Hematopoietic multipotent progenitor cell treated with erythropoietin and hydrocortisone succinate and interleukin-3 and kit ligand, for 6 days (in vitro differentiated cells): ENCODE measurements at regions not wholly inside any gene's neighbourhood (a gene's known extent, or its start where the extent isn't known, plus 50 kb on each side); places are given as distances from the start of the nearest gene placed in this dataset.
A peak's percentile ranks its signal among the peaks of the same experiment; 100 is the strongest.
"Not testable (repeated sequence)": the region's sequence is repeated elsewhere in the genome, so short reads cannot be mapped to it uniquely, and the experiment has no call there.

ENCODE experiments used
- DNase-seq: peaks from one replicate; pipeline ENCODE4 v3.0.0-alpha.2; 2015

DNA sequence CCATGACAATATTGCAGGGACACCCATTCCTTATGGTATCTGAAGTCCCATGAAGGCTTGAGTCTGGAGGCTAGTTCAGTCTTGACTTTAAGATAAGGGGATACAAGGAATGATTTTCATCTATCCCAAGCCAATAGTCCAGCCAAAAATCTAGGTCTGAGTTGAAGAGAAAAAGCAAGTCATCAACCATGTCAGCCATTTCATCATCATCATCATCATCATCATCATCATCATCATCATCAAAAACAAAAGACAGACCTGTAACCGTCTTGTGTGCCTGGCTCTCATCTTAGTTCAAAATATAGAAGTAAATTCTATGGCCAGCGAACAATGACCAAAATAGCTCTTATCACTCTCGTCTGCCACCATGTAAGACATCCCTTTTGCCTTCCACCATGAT is 59.5 kb upstream of the FAM90A26 start:
- not testable (repeated sequence) for DNase-seq

GRCh38 chr4:9103148-9103524 is 67.1 kb upstream of the FAM90A26 start:
- DNase-seq, result not testable (repeated sequence)

- DNase-seq, result not testable (repeated sequence)
Measured at GRCh38 chr4:9102471-9103147, 67.6 kb upstream of the FAM90A26 start.

DNA sequence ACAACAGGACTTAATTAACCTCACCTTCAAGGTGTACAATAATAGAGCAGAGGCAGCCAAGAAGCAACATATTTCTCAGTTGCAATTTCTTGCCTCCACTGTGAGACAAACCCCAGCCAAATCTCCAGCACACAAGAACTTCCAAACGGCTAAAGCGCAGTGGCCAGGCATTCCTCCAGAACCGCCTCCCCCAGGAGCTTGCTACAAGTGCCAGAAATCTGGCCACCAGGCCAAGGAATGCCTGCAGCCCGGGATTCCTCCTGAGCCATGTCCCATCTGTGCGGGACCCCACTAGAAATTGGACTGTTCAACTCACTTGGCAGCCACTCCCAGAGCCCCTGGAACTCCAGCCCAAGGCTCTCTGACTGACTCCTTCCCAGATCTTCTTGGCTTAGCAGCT is 73.9 kb upstream of the FAM90A26 start:
- not testable (repeated sequence) for DNase-seq

DNA sequence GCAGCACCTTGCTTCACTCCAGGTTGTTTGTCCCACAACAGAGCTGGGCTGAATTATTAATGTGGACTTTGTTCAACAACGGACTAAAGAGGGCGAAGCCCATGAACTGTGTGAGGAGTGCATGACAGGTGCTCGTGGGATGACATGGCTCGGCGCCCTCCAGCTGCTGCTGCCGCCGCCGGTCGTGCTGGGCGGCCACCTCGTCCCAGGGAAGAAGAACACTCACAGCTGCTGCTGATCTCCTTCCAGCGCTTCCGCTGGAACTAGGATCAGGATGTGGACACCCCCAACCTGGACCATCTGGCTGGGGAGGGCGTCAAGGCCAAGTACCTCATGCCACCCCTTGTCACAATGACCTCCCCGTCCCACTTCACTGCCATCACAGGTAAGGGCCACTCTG is 91.4 kb upstream of the FAM90A26 start:
- not testable (repeated sequence) for DNase-seq

GRCh38 chr4:9076974-9077373 is 93.2 kb upstream of the FAM90A26 start:
- DNase-seq, result not testable (repeated sequence)

DNA sequence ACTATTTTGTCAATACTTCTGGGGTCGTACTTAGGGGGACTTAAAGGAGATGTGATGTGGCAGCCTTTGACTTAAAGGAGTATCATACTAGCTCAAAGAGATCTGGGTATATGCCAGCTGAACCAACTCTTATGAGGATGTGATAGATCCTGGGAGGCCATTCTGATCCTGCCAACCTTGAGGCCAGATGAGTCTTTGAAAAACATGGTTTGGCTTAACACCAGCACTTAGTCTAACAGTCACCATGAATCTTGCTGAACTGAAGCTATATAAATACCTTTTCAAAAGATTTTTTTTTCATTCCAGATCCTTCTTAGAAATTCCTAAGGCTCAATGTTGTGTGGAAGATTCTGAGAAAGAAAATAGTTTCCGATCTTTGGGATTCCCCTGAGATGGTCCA is 93.7 kb upstream of the FAM90A26 start:
- not testable (repeated sequence) for DNase-seq

DNA sequence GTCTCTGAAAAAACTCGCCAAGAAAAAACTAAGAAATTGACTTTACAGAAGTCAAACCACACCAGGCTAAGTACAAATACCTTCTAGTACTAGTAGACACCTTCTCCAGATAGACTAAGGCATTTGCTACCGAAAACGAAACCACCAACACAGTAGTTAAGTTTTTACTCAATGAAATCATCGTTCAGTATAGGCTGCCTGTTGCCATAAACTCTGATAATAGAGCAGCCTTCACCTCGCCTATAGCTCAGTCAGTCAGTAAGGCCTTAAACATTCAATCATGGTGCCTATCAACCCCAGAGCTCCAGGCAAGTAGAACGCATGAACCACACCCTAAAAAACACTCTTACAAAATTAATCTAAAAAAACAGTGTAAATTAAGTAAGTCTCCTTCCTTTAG is 96.8 kb upstream of the FAM90A26 start:
- DNase-seq, result not testable (repeated sequence)

DNA sequence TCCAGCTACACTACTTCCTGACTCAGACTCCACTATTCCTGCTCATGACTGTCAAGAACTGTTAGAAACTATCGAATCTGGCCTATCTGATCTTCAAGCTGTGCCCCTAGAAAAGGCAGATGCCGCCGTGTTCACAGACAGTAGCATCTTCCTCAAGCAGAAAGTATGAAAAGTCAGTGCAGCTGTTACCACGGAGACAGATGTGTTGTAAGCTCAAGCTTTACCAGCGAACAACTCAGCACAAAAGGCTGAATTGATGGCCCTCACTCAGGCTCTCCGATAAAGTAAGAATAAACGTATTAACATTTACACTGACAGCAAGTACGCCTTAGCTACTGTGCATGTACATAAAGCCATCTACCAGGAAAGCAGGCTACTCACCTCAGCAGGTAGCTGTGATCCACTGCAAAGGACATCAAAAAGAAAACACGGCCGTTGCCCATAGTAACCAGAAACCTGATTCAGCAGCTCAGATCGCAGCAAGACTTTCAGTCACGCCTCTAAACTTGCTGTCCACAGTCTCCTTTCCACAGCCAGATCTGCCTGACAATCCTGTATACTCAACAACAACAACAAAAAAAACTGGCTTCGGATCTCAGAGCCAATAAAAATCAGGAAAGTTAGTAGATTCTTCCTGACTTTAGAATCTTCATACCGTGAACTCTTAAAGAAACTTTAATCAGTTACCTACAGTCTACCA is 97.5 kb upstream of the FAM90A26 start:
- not testable (repeated sequence) for DNase-seq

- DNase-seq, result not testable (repeated sequence)
Measured at GRCh38 chr4:9067923-9068322, 102.3 kb upstream of the FAM90A26 start.

- not testable (repeated sequence) for DNase-seq
Measured at GRCh38 chr4:9063612-9064011, 106.6 kb upstream of the FAM90A26 start.

- DNase-seq, result not testable (repeated sequence)
Measured at GRCh38 chr4:9024866-9025265, 145.3 kb upstream of the FAM90A26 start.

GRCh38 chr4:9009792-9010191 is 138.2 kb upstream of the HMX1 start:
- DNase-seq, result not testable (repeated sequence)

DNA sequence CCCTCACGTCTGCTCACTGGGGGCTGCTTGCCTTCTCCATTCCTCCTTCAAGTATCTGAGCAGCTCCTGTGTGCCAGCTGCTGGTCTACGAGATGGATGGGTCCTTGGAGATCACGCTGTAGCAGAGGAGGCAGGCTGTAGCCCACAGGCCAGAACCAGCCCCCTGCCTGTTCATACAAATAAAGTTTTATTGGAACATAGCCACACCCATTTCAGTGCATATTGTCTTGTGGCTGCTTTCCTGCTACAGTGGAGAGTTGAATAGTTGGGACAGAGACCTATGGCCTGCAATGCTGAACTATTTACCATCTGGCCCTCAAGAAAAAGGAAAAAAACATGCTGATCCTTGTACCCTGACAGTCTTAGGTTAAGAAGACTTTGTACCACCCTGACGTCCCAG is 136.8 kb upstream of the HMX1 start:
- DNase-seq, result not testable (repeated sequence)

DNA sequence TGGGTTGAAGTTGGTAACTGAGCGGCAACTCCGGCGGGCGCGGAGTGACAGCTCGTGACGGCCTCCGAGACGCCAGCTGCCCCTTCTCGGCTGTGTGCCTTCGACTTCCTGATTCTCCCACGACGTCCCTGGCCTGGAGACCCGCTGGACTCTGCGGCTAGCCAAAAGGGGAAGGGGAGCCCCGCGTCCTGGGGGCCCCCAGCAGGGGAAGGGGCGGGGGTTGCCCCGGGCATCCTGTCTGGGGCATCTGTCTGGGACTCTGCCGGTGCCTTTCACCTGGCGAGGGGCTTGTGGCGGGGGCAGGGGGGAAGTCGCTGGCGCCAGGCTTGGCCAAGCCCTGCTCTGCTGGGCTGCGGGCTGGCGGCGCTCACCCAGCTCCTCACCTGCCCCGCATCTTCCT is 129.5 kb upstream of the HMX1 start:
- not testable (repeated sequence) for DNase-seq

GRCh38 chr4:9000505-9001001 is 128.9 kb upstream of the HMX1 start:
- DNase-seq, result peak; percentile 56

GRCh38 chr4:8992981-8993380 is 121.3 kb upstream of the HMX1 start:
- not testable (repeated sequence) for DNase-seq

GRCh38 chr4:8991449-8991848 is 119.8 kb upstream of the HMX1 start:
- peak; percentile 2 for DNase-seq

DNA sequence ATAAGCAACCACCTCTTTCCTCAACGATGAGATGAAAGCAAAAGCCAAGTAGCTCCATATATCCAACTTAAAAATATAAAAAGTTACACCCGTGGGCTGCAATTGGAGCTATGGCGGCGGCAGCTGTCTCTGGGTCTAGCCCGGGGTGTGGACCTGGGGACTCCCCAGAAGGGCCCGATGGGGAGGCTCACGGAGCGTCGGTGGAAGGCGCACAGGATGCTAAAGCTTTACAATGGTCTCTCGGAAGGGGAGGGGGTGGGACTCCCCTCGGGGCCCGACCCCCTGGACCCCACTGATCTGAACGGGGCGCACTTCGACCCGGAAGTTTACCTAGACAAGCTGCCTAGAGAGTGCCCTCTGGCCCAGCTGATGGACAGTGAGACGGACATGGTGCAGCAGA is 118.7 kb upstream of the HMX1 start:
- not testable (repeated sequence) for DNase-seq

DNA sequence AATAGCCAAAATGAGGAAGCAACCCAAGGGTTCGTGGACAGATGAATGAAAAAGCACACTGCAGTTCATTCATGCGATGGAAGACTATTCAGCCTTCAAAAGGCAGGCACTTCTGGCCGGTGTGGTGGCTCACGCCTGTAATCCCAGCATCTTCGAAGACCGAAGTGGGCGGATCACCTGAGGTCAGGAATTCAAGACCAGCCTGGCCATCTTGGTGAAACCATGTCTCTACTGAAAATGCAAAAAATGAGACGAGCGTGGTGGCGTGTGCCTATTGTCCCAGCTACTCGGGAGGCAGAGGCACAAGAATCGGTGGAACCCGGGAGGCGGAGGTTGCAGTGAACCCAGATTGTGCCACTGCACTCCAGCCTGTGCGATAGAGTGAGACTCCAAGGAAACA is 114.1 kb upstream of the HMX1 start:
- not testable (repeated sequence) for DNase-seq

DNA sequence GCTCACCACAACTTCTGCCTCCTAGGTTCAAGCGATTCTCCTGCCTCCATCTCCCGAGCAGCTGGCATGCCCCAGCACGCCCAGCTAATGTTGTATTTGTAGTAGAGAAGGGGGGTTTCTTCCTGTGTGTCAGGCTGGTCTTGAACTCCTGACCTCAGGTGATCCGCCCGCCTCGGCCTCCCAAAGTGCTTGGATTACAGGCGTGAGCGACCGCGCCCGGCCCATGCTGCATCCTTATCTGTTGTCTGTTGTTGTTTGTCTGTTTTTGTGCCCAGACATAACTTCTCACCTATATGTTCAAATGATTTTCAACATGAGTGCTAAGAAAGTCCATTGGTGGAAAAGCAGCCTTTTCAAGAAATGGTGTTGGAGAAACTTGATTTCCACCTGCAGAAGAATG is 113.0 kb upstream of the HMX1 start:
- DNase-seq, result not testable (repeated sequence)

DNA sequence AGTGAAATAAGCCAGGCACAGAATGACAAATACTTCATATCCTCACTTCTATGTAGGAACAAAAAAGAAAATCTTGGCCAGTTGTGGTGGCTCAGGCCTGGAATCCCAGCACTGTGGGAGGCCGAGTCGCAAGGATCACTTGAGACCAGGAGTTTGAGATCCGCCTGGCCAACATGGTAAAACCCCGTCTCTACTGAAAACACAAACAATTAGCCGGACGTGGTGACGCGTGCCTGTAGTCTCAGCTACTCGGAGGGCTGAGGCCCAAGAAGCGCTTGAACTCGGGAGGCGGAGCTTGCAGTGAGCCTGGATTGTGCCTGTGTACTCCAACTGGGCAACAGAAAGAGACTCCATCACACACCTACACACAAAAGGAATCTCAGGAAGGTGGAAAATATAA is 112.3 kb upstream of the HMX1 start:
- not testable (repeated sequence) for DNase-seq

DNA sequence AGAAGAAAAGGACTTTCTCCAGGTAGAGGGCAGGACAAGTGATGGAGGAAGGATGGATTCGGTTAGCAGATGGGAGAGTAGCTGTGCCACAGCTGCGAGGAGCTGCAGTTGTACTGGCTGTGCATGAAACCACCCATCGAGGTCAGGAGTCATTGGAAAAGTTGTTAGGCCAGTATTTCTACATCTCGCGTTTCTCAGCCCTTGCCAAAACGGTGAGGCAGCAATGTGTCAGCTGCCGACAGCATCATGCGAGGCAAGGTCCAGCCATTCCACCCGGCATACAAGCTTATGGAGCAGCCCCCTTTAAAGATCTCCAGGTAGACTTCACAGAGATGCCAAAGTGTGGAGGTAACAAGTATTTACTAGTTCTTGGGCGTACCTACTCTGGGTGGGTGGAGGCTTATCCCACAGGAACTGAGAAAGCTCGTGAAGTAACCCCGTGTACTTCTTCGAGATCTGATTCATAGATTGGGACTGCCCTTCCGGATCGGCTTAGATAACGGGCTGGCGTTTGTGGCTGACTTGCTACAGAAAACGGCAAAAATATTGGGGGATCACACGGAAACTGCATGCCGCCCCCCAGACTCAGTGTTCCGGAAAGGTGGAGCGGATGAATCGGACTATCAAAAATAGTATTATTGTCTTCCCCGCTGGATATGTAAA is 105.0 kb upstream of the HMX1 start:
- DNase-seq, result not testable (repeated sequence)

DNA sequence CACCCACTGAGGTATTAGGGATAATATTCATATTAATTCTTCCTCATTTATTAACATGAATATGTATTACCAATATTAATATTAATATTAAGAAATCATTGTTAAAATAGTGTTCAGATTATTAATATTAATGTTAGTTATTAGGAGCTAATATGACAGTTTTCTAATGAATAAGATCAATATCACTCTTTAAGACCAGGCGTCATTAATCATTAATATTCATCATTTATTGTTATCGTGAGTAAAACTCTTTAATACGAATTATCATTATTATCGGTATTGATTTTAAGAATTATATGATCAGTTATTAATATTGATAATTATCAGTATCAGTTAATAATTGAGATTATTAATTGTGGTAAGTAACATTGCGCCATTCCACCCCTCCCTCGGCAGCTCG is 101.0 kb upstream of the HMX1 start:
- not testable (repeated sequence) for DNase-seq
